DMS53 (cell line): ENCODE measurements at regions not wholly inside any gene's neighbourhood (a gene's known extent, or its start where the extent isn't known, plus 50 kb on each side); places are given as distances from the start of the nearest gene placed in this dataset.

Experiments used
- DNase-seq: peaks from one replicate; lab custom pipeline; 2025; lab: John Stamatoyannopoulos, UW

DNA sequence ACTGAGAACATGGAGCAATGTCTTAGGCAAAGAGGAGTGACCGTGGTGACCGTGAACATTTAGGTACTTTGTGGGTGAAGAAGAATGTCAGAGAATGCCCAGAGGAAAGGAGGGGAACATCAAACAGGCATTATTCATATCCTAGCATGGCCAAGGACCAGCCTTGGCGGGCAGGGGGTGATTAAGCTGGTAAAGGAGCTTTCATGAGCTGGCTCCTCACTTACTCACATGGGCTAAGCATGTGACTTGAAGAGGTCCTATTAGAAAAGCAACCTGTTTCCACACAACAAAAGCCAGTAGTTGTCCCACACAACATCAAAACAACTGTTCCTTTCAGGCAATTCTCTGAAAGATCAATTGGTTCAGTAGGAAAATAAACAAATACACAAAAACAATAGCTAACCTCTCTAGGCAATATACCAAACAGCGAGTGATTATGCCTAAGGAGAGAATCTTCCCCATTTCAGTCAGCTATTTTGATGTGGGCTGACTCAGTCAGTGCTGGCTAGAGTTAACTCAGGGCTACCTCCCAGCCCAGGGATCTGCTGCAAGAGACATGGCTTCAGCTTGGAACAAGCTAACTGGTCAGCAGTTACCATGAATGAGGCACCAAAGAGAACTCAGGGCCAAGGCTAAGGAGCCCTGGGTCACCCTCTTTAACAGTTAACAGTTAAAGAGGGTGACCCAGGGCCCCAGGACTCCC lies 283.5 kb downstream of the ARHGAP12 start:
- no peak for DNase-seq

DNA sequence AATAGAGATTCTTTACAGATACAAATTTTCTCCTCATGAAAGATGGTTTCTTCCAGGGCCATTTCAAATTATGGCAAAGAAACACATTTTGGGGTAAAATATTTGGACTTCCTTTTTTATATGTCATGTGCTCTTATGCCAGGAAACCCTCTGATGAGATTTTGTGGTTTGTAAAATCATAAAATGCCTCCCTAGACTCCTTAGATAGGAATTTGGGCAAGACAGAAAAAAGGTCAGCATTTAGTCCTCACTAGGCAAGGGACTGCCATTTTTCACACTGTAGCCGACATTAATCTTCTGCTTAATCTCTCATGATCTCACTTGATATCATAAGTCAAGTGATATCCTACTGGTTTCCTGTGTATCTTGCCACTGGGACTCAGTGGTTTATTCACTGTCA lies 286.4 kb downstream of the ARHGAP12 start:
- DNase-seq, result no peak

DNA sequence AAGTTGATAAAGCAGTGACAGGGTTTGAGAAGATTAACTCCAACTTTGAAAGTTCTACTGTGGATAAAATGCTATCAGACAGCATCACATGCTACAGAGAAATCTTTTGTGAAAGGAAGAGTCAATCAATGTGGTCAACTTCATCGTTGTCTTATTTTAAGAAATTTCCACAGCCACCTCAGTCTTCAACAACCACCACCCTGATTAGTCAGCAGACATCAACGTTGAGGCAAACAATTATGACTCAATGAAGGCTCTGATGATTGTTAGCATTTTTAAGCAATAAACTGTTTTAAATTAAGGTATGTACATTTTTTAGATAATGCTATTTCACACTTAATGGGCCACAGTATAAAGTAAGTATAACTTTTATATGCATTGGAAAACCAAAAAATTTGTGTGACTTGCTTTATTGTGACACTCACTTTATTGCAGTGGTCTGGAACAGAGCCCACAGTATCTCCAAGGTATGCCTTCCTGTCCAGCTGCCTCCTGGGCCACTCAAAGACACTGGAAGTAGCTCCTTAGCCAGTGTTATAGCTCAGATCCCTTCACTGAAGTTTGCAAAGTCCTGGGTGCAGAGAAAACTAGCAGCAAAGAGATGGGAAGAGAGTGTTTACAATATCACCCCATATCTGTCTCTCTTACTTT lies 293.1 kb downstream of the ARHGAP12 start:
- DNase-seq, result no peak

DNA sequence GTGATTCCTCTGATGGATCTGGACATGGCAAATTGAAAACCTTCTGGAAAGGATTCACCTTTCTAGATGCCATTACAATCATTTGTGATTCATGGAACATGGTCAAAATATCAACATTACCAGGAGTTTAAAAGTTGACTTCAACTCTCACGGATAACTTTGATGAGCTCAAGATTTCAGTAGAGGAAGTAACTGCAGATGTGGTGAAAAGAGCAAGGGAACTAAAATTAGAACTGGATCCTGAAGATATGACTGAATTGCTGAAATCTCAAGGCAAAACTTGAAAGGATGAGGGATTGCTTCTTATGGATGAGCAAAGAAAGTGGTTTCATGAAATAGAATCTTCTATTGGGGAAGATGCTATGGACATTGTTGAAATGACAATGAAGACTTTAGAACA lies 293.6 kb downstream of the ARHGAP12 start:
- DNase-seq, result no peak

DNA sequence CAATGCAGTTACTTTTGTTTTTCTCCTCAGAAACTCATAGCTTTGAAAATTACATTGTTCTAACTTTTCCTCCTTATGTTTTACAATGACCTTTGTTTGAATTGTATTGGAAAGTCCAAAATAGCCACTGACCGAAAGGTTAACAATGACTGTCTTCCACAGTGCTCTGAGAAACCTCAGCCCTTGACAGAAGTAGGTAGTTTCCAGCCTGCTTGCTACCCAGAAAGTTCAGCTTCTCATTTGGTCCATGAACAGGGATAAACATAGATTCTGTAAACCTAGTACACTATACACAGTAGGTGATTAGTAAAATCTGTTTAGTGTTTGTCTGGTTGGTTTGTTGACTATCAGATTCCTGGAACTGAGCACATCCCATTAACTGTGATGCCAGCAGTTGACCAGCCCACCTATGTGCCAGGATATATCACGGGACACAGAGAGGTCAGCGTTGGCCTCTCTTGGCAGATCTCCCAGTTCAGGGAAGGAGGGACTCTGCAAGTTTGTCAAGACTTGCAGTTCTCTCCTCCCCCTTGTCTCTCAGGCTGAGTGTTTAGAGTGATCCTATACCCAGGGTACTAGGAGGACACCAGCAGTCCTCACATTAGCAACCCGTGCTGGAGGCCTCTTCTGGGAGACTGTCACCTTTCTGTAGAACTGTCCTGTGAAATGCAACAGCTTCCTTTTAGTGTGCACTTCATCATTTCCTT lies 297.6 kb downstream of the ARHGAP12 start:
- no peak for DNase-seq

DNA sequence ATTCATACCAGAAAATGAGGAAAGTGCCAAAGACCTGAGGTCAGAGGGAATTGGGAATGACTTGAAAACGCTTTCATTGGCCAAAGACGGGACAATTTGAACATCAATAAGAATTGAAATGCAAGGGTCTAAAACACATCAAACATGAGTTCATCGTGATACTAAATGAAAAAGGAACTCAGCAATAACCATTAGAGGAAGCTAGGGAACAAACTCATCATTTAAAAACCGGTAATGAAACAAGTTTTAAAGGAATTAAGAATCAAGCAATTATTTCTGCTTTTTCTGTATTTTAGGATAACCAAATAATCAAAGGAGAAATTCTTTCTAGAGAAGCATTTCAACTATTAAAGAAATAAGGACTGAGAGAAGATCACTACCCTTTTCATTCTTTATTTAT lies 303.1 kb downstream of the ARHGAP12 start:
- no peak for DNase-seq

DNA sequence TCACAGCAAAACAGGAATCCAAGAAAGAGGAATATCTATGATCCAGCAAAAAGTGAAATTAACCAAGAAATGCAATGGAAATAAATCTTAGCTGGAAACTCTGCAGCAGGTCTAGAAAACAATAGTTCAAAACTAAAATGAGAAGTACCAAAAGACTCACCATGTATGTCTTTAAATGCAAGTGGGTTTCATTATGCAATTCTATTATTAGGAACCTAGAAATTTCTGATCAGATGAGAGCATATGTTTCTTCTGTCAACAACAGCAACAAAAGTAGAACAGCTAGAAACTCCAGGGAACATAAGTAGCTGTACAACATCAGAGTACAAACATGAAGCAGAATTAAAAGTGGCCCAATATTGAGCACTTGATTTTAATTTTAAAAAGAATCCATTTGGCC lies 304.0 kb downstream of the ARHGAP12 start:
- no peak for DNase-seq

DNA sequence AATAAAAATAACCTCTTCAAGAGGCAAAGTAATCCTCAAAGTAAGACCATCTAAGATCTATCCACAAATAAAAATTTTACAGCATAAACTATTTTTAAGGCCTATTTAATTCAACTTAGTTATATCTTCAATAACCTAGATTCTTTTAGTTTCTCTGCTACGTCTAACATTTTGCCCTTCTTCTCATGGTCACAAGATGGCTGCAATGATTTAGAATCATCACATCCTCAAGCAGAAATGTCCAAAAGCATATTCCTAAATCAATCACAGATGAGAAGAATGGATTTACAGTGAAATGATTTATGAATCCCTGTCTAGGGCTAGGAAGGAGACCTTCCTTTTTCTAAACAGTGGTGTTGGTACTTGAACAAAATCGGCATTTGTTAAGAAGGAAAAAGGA lies 304.7 kb downstream of the ARHGAP12 start:
- no peak for DNase-seq

DNA sequence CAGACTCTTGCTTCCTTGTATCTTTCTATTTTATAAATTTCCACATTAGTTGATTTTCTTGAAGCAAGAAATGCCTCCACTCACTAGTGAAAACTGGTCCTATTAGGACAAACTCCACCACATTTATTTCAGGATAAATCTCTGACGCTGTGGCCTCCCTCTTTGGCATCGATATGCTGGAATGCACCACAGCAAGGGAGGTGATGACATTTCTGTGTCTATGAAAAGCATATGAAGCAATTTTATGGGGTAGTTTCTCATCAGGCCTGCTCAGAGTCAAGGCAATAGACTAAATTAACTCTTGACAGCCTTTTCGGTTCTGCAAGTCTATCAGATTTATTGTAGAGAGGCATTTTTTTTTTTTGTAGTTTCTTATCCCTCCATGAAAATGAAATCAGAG lies 304.4 kb downstream of the ZEB1 start:
- DNase-seq, result no peak

DNA sequence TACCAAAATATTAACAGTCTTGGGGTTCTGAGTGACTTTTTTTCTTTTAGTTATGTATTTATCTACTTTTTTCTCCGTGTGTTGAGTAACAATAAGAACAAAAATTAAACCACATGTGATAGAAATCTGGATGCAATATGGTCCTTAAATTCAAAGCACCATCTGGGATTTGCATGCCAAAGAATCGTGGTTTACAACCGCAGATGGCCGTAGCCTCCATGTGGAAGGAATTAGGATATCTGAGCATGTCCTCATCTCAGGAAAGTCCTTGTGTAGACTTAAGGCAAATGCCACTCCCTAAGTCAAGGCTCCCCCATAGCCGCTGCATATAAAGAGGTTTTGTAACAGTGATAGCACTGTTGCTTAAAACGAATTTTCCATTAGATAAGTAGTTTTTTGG lies 304.0 kb downstream of the ZEB1 start:
- no peak for DNase-seq

DNA sequence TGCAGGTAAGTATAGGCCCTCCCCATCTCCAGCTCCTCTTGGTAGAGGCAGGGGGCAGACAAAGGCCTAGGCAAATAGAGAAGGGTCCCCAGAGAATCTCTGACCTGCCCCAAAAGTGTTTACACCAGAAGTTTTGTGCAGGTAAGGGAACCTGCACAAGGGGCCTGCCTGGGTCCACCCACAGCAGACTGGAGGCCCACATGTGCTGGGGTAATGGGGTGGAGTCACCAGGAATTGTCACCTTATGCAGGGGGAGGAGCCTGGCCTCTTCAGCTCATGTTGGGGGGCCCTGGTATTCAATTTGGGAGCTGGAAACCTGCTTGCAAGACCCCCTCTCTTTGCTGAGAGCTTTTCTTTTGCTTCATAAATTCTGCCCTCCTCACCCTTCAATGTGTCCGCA lies 302.7 kb downstream of the ZEB1 start:
- no peak for DNase-seq

DNA sequence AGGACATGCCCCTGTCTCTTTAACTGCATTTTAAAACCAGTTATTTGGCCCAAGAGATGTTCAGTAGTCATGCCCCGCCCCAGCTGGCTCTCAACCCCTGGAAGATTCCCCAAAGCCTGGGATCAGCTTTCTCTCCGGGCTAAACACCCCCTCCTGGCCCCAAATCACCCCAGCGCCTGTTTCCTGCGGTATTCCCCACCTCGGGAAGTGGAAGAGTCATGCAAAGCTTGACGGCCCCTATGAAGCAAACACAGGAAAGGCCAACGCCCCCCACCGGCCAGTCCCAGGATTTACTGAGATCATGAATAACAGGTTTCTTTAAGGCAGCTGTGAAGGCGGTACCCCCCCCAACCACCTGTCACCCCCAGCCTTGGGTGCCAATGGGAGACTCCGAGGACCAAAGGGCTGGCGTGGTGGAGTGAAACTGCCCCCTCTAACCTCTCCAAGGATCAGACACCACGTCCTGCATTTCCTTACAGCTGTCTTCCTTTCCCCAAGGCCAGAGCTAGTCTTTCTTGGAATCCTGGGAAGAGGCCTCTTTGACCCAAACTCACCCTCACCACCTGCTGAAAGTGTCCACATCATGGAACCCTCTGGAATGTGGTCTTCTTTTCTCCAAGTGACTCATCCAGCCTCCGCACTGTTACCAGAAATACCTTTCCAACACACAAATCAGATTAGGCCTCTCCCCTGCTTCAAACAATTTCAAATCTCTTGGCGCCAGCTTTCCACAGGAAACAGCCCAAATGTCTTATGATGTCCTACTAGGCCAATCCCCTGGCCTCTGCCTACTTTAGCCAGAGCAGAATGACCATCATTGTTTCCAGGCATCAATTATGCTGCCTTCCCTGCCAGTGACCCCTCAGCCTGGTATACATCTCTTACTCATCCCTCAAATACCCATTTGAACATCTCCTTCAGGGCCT lies 301.5 kb downstream of the ZEB1 start:
- peak; percentile 8 for DNase-seq

DNA sequence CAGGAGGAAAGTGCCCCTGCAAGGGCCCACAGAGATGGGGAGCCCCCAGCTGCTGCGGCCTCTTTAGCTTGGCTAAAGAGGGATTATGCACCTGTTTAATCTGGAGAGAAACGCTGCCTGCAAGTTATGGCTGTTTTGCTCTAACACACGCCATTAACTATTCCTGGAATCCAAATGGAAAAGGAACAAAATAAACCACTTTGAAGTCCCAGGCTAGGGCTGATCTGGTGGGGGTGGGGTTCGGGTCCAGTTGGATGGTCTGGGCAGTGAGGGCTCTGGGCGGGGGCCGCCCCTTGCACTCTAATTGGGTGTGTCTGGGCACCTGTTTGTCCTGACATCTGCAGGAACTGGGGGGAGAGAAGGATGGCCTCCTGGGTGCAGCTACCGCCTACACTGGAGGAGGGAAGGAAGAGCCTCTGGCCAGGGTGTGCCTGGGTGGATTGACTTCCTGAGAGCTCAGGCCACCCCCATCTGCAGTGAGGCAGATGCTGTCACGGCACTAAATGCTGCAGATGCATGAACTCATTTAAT lies 300.6 kb downstream of the ZEB1 start:
- no peak for DNase-seq

DNA sequence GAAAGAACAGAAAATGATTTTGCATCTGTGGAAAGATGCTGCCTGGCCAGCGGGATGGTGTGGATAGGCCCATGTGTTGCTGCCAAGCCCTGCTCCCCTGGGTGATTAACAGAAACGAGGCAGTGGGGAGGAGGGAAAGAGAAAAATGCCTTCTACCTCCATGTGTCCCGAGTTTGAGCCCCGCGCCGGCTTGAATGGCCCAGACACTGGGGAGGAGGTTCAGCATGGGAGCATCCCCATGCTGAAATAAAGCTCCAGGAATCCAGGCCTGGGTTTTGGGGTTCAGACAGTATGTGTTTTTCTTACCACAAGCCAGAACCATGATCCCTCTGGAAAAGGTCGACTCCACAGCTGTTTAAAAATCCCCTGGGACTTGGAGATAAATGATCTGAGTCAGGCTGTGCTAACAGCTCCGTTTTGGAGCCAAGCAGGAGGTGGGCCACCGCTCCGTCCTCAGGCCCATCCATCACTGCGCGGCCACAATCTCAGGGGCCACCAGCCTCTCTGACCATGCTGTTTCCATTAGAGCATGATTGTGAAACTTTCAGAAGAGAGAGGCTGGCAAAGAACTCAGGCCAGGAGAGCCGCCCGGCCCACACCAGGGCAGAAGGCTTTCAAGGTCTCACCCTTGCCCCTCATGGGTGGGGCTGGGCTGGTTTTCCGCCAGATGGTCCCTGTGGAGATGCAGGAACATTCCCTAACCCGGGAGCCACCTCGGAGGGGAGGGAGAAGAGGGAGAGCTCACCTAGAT lies 299.7 kb downstream of the ZEB1 start:
- no peak for DNase-seq

DNA sequence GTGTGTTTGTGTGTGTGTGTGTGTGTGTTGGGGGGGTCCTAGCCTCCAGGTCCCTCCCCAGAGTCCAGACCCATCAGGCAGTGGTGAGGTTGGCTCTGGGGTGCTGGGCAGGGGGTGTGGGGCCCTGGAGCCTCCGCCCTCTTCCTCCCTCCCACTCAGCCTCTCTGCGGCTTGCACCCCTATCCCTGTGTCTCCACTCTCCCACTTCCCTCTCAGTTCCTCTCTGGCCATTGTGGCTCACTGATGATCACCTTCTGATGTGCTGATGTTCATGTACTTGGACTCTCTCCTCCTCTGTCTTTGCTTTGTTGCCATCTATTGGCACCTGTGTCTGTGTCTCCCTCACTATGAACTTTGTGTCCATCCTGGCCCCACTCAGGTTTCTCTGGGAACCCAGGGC lies 298.7 kb downstream of the ZEB1 start:
- no peak for DNase-seq

DNA sequence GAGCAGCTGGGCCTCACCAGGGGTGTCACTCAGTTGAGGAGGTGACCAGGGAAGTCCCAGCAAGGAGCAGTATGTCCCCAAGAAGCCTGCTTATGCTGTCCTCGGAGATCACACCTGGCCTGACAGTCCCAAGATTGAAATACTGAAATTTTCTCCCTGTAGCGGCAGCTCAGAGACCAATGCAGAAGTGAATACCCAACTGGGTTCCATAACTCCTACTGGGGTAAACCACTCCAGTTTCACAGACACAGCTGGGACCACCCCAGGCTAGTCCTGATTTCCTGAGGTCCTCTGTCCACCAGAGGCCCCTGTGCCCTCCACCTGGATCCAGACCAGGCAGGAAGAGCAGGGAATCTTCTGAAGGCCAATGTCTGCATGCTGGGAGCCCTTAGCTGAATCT lies 298.1 kb downstream of the ZEB1 start:
- no peak for DNase-seq

DNA sequence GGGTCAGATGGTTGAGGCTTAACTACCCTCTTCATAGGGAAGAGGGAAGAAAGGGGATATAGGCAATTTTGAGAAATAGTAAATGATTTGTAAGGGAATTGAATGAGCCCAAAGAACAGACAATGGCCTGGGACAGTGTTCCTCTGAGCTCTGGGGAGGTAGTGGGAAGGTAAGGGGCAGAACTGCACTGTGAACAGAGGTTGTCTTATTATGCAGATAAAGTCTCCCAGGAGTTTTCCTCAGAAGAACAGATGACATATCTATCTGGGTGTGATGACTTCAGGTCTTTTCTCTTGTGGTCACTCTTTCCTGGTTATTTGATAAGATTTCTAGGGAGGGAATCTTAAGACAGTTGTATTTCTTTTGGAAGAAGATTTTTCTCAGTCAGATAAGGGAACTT lies 296.1 kb downstream of the ZEB1 start:
- no peak for DNase-seq

DNA sequence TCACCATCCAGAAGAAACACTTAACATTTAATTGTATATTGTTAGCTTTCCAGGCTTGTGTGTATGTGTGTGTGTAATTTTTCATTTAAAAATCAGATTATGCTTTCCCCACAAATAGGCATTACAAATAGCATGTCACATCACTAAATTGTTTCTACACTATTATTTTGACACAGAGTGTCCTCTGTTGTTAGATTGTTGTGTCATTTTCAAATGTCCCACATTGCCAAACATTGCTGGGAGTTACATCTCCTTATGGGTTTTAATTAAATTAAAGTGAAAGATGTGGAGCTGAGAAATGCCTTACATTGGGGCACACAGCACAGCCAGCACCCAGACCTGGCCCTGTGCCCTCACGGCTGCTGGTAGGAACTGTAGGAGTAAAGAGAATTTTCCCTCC lies 295.6 kb downstream of the ZEB1 start:
- no peak for DNase-seq

DNA sequence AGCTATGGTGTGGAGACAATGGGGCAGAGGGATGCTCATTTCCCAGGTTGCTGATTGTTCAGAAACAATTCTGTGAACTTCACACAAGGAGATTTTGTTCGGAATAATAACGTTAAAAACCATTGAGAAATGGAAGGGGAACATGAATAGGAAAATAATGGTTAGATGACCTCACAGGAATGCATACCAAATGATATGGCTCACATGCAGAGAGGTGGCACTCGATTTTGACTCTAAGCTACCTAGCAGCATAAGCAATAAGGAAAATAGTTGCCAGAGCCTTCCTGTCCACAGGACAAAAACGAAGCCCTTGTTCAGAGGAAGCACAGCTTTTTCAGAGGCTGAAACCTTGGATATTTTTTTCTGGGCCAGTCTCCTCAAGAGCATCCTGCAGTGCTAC lies 293.1 kb downstream of the ZEB1 start:
- DNase-seq, result no peak

DNA sequence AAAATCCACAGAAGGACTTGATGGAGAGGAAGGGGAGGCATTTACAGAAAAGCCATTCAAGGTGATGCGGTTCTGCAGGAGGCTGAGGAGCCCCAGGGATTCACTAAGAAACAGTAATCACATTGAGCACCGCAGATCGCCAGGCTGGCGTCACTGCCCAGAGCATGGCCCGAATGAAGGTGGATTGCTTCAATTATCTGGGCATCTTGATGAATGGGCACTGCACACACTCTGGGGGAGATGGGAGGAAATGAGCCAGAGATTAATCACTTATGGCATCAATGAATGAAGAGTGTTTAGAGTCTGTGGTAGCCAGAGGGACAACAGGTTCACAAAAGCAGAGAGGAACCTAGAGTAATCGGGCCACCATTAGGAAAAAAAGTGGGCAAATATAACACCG lies 292.1 kb downstream of the ZEB1 start:
- no peak for DNase-seq

DNA sequence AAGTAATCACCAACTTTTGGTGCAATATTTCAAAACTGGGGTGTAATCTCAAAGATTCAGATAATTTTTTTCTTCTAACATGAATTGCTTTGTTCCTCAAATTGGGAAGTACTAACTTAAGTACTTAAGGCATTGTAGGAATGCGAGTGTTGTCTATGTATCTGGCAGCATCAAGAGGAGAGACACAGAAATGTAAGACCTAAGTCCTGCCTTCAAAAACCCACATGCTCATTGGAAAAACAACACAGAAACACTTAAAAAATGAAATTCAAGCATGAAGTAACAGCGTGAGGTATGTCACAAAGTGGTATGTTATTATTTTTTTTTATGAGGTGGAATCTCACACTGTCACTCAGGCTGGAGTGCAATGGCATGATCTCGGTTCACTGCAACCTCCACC lies 288.5 kb downstream of the ZEB1 start:
- no peak for DNase-seq
